HFFc6 (cell line): ENCODE measurements at regions not wholly inside any gene's neighbourhood (a gene's known extent, or its start where the extent isn't known, plus 50 kb on each side); places are given as distances from the start of the nearest gene placed in this dataset.

Experiments
- DNase-seq: peaks from one replicate; pipeline ENCODE4 v3.0.0-alpha.2; 2018
- H3K27ac Mint-ChIP-seq: 2 replicates; pipeline ENCODE4 v1.8.0; 2020; ENCODE audit warnings: mild to moderate bottlenecking, mixed read lengths
- H3K27me3 Mint-ChIP-seq: 2 replicates; pipeline ENCODE4 v1.8.0; 2021; ENCODE audit warnings: mild to moderate bottlenecking, moderate library complexity, mixed read lengths; ENCODE audit not compliant: insufficient read depth
- H3K36me3 Mint-ChIP-seq: 2 replicates; pipeline ENCODE4 v1.8.0; 2021; ENCODE audit warnings: low read depth, mixed read lengths
- H3K4me1 Mint-ChIP-seq: 2 replicates; pipeline ENCODE4 v1.8.0; 2020; ENCODE audit warnings: low read depth, mixed read lengths
- H3K4me3 Mint-ChIP-seq: 2 replicates; pipeline ENCODE4 v1.8.0; 2020; ENCODE audit warnings: mild to moderate bottlenecking, moderate library complexity, mixed read lengths
- H3K9me3 Mint-ChIP-seq: 2 replicates; pipeline ENCODE4 v1.8.0; 2020; ENCODE audit warnings: mild to moderate bottlenecking, mixed read lengths
- CTCF ChIP-seq: fragments of 200-600 bp; sonication (generic); IDR thresholded peaks from 2 replicates; pipeline ENCODE4 v1.5.0; 2021; ENCODE audit warnings: antibody characterized with exemption, mild to moderate bottlenecking

- TF ChIP-seq CTCF: no peak
- H3K36me3 Mint-ChIP-seq: peaks cover 5% of the 10 kb centered on the region
- no peak overlapping the region for H3K27ac Mint-ChIP-seq
- H3K4me1 Mint-ChIP-seq: no peaks in the 10 kb centered on the region
- H3K9me3 Mint-ChIP-seq: peaks cover 35% of the 10 kb centered on the region
- no peaks in the 10 kb centered on the region for H3K27me3 Mint-ChIP-seq
- no peak overlapping the region for H3K4me3 Mint-ChIP-seq
- no peak for DNase-seq
Observed at GRCh38 chr5:2586016-2586715, 165.3 kb downstream of the IRX2 start.

DNA sequence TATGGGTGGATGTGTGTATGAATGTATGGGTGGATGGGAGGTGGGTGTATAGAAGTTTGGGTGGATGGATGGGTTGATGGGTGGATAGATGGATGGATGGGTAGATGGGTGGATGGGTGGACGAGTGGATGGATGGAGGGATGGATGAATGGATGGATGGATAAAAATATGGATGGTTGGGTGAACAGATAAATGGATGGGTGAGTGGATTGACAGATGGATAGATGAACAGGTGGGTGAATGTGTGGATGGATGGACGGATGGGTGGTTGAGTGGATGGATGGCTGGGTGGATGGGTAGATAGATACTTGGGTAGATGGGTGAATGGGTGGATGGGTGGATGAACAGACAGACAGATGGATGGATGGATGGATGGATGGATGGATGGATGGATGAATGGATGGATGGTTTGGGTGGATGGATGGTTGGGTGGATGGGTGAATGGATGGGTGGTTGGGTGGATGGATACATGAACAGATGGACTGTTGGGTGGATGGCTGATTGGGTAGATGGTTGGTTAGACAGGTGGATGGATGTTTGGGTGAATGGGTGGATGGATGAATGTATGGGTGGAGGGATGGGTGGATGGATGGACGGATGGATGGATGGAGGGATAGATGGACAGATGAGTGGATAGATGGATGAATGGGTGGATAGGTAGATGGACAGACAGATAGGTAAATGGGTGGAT is 166.8 kb downstream of the IRX2 start:
- Mint-ChIP-seq H3K27ac (no peak overlapping the region), H3K36me3 (peaks cover 5% of the 10 kb centered on the region)

DNA sequence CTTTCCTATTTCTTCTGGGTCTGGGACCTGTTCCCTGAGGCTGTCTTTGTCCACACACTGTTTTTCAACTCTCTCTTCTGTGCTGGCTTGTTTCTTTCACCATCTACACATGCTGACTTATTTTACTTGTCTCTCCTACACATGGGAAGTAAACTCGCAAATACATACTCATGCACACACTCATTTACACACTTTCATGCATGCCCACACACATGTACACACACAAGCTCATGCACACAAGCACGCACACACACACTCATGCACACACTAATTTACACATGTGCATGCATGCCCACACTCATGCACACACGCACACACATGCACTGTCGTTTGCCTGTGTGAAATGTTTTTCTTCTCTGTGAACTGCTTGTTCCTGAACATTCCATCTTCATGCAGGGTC is 169.0 kb downstream of the IRX2 start:
- peaks cover 3% of the 10 kb centered on the region for H3K27me3 Mint-ChIP-seq
- no peak overlapping the region for H3K27ac Mint-ChIP-seq
- H3K9me3 Mint-ChIP-seq: peaks cover 39% of the 10 kb centered on the region
- H3K4me1 Mint-ChIP-seq: no peaks in the 10 kb centered on the region
- TF ChIP-seq CTCF: no peak
- DNase-seq: no peak
- peaks cover 5% of the 10 kb centered on the region for H3K36me3 Mint-ChIP-seq
- no peak overlapping the region for H3K4me3 Mint-ChIP-seq

More for the DNA sequence above, 166.8 kb downstream of the IRX2 start:
- Mint-ChIP-seq H3K4me1 (no peaks in the 10 kb centered on the region), H3K27me3 (no peaks in the 10 kb centered on the region), H3K4me3 (no peak overlapping the region), H3K9me3 (peaks cover 31% of the 10 kb centered on the region)
- DNase-seq: no peak
- TF ChIP-seq CTCF: no peak

GRCh38 chr5:2582106-2582505 is 169.4 kb downstream of the IRX2 start:
- Mint-ChIP-seq H3K36me3 (peaks cover 5% of the 10 kb centered on the region), H3K27me3 (peaks cover 3% of the 10 kb centered on the region), H3K4me1 (no peaks in the 10 kb centered on the region), H3K9me3 (peaks cover 39% of the 10 kb centered on the region), H3K4me3 (no peak overlapping the region), H3K27ac (no peak overlapping the region)
- no peak for TF ChIP-seq CTCF
- no peak for DNase-seq

- Mint-ChIP-seq H3K4me1 (no peaks in the 10 kb centered on the region), H3K27ac (no peak overlapping the region), H3K4me3 (no peak overlapping the region), H3K9me3 (peaks cover 36% of the 10 kb centered on the region), H3K27me3 (peaks cover 3% of the 10 kb centered on the region), H3K36me3 (peaks cover 6% of the 10 kb centered on the region)
- DNase-seq: no peak
- no peak for TF ChIP-seq CTCF
Observed at GRCh38 chr5:2581418-2581817, 170.1 kb downstream of the IRX2 start.
